GM12878 (cell line): ENCODE measurements at regions not wholly inside any gene's neighbourhood (a gene's known extent, or its start where the extent isn't known, plus 50 kb on each side); places are given as distances from the start of the nearest gene placed in this dataset.

Experiments
- ATAC-seq: fragments of 200-7000 bp; cut with Tn5 transposase; 3 replicates; pipeline ENCODE4 v1.9.1; 2020; ENCODE audit warnings: mild to moderate bottlenecking, moderate library complexity
- BruUV-seq: library from RNA; stranded (reverse); fragments of 400-500 nt; replicated peaks from 2 replicates; lab custom pipeline; 2021; lab: Mats Ljungman, UMichigan
- CTCF ChIA-PET: fragments of 300-600 bp; sonication (Branson Sonifier 250); formaldehyde crosslinking; extraction: SDS; loops from one replicate; lab custom pipeline; 2021; ENCODE audit warnings: inconsistent platforms; lab: Yijun Ruan, JAX
- POLR2A ChIA-PET: fragments of 350-600 bp; formaldehyde crosslinking; extraction: SDS; loops from one replicate; lab custom pipeline; 2021; ENCODE audit warnings: inconsistent platforms; lab: Charles Lee
- RAD21 ChIA-PET: fragments of 300-600 bp; sonication (Branson Sonifier 250); formaldehyde crosslinking; loops from one replicate; lab custom pipeline; 2023; ENCODE audit warnings: antibody characterized with exemption; ENCODE audit not compliant: unreplicated experiment; lab: Charles Lee
- SMC1A ChIA-PET: fragments of 300-600 bp; sonication (Branson Sonifier 250); formaldehyde crosslinking; loops from one replicate; lab custom pipeline; 2023; ENCODE audit not compliant: unreplicated experiment, uncharacterized antibody; lab: Charles Lee
- DNase-seq: peaks from one replicate; pipeline ENCODE4 v3.0.0-alpha.2; 2011; ENCODE audit warnings: low read depth, low spot score
- FAIRE-seq: peaks from 3 replicates; lab custom pipeline; 2011; peaks lifted over from hg19 to GRCh38; lab: Jason Lieb, UNC
- H2AFZ ChIP-seq: 2 replicates; pipeline ENCODE4 v1.6.0; 2011; ENCODE audit warnings: low read depth, low read length, control low read depth; ENCODE audit not compliant: control insufficient read depth
- H3K27ac ChIP-seq: 2 replicates; pipeline ENCODE4 v1.5.1; 2011; ENCODE audit warnings: control low read depth; ENCODE audit not compliant: control insufficient read depth, insufficient read depth
- H3K27me3 ChIP-seq, 2 experiments: replicated peaks in 1 of 2; 2 replicates each; pipeline versions ENCODE4 v1.6.0 to v1.6.1; 2011; ENCODE audit warnings: low read length in 1 of 2; ENCODE audit not compliant: control insufficient read depth in 2 of 2, insufficient read depth in 2 of 2
- H3K36me3 ChIP-seq, 2 experiments: 2 replicates each; pipeline ENCODE4 v1.5.1; 2011; ENCODE audit warnings: low read length in 1 of 2; ENCODE audit not compliant: control insufficient read depth in 2 of 2, insufficient read depth in 2 of 2
- H3K4me1 ChIP-seq: 2 replicates; pipeline ENCODE4 v1.6.1; 2011; ENCODE audit warnings: mild to moderate bottlenecking, low read length, moderate library complexity, mixed read lengths; ENCODE audit not compliant: control insufficient read depth, insufficient read depth
- H3K4me2 ChIP-seq: 2 replicates; pipeline ENCODE4 v1.6.0; 2011; ENCODE audit warnings: control low read depth; ENCODE audit not compliant: control insufficient read depth, insufficient read depth
- H3K4me3 ChIP-seq: fragments of 200-600 bp; sonication (generic); 2 replicates; pipeline ENCODE4 v1.5.1; 2016
- H3K79me2 ChIP-seq: 2 replicates; pipeline ENCODE4 v1.6.0; 2011; ENCODE audit warnings: low read length; ENCODE audit not compliant: control insufficient read depth, insufficient read depth
- H3K9ac ChIP-seq: 2 replicates; pipeline ENCODE4 v1.8.0; 2011; ENCODE audit warnings: low read length, control low read depth, mixed read lengths; ENCODE audit not compliant: control insufficient read depth, insufficient read depth
- H3K9me3 ChIP-seq: replicated peaks from 3 replicates; pipeline ENCODE4 v1.5.1; 2011; ENCODE audit warnings: mild to moderate bottlenecking, low read length; ENCODE audit not compliant: control insufficient read depth, insufficient read depth
- H4K20me1 ChIP-seq: 2 replicates; pipeline ENCODE4 v1.6.0; 2011; ENCODE audit not compliant: control insufficient read depth, insufficient read depth
- BMI1 ChIP-seq: fragments of 450-650 bp; IDR thresholded peaks from 2 replicates; pipeline ENCODE4 v1.6.1; 2016; ENCODE audit warnings: mild to moderate bottlenecking, moderate library complexity, borderline replicate concordance
- CREM ChIP-seq: IDR thresholded peaks from 2 replicates; pipeline ENCODE4 v1.6.1; 2014; ENCODE audit warnings: antibody characterized with exemption, low read depth
- MAX ChIP-seq: IDR thresholded peaks from 2 replicates; pipeline ENCODE4 v1.6.1; 2012; ENCODE audit warnings: low read depth, low read length, improper control_type of control experiment
- MEF2B ChIP-seq: fragments of 450-650 bp; IDR thresholded peaks from 2 replicates; pipeline ENCODE4 v1.6.1; 2018; ENCODE audit warnings: mild to moderate bottlenecking, moderate library complexity; ENCODE audit not compliant: partially characterized antibody, poor library complexity, severe bottlenecking
- MXI1 ChIP-seq: fragments of 150-350 bp; IDR thresholded peaks from 2 replicates; pipeline ENCODE4 v1.6.1; 2011; ENCODE audit warnings: low read depth, mild to moderate bottlenecking, inconsistent platforms, low read length, improper control_type of control experiment
- MYB ChIP-seq: fragments of 150-350 bp; IDR thresholded peaks from 2 replicates; pipeline ENCODE4 v1.6.1; 2014; ENCODE audit warnings: mild to moderate bottlenecking, low read depth, low read length, borderline replicate concordance
- NFXL1 ChIP-seq: fragments of 450-650 bp; IDR thresholded peaks from 2 replicates; pipeline ENCODE4 v1.6.1; 2017; ENCODE audit warnings: antibody characterized with exemption, mild to moderate bottlenecking, borderline replicate concordance
- NFYA ChIP-seq: IDR thresholded peaks from 2 replicates; pipeline ENCODE4 v1.6.1; 2011; ENCODE audit warnings: low read depth, mild to moderate bottlenecking, low read length, improper control_type of control experiment, borderline replicate concordance
- NRF1 ChIP-seq: conservative IDR thresholded peaks from 2 replicates; pipeline ENCODE4 v1.6.1; 2011; ENCODE audit warnings: mild to moderate bottlenecking, low read depth, low read length, improper control_type of control experiment
- PAX8 ChIP-seq: fragments of 450-650 bp; IDR thresholded peaks from 2 replicates; pipeline ENCODE4 v1.6.1; 2017; ENCODE audit warnings: mild to moderate bottlenecking, moderate library complexity
- PML ChIP-seq: IDR thresholded peaks from 2 replicates; pipeline ENCODE4 v1.6.1; 2012; ENCODE audit warnings: low read length, inconsistent platforms
- SMAD5 ChIP-seq: IDR thresholded peaks from 2 replicates; pipeline ENCODE4 v1.6.1; 2016; ENCODE audit warnings: antibody characterized with exemption, low read depth
- SREBF1 ChIP-seq: IDR thresholded peaks from 2 replicates; pipeline ENCODE4 v1.6.1; 2012; ENCODE audit warnings: mild to moderate bottlenecking, low read length
- STAT3 ChIP-seq: IDR thresholded peaks from 2 replicates; pipeline ENCODE4 v1.6.1; 2011; ENCODE audit warnings: low read depth, low read length, improper control_type of control experiment
- SUZ12 ChIP-seq: fragments of 200-600 bp; sonication (generic); IDR thresholded peaks from one replicate; pipeline ENCODE4 v1.6.1; 2018; ENCODE audit warnings: antibody characterized with exemption, mild to moderate bottlenecking; ENCODE audit not compliant: unreplicated experiment
- YY1 ChIP-seq: IDR thresholded peaks from 2 replicates; pipeline ENCODE4 v1.6.1; 2011; ENCODE audit warnings: low read depth, mild to moderate bottlenecking, low read length
- ZNF217 ChIP-seq: fragments of 450-650 bp; IDR thresholded peaks from 2 replicates; pipeline ENCODE4 v1.6.1; 2017; ENCODE audit warnings: antibody characterized with exemption, mild to moderate bottlenecking
- ZNF24 ChIP-seq: fragments of 450-650 bp; IDR thresholded peaks from 2 replicates; pipeline ENCODE4 v1.6.1; 2017; ENCODE audit warnings: antibody characterized with exemption, mild to moderate bottlenecking
- ZNF274 ChIP-seq: IDR thresholded peaks from one replicate; pipeline ENCODE4 v1.8.0; 2011; ENCODE audit not compliant: insufficient read length, insufficient read depth
- WGBS: methylation state at CpG from one replicate; pipeline ENCODE4 v1.1.6; 2016; ENCODE audit warnings: low lambda C conversion rate; ENCODE audit not compliant: insufficient replicate concordance, insufficient coverage; ENCODE audit errors: missing lambda C conversion rate; 5-methylcytosine and 5-hydroxymethylcytosine counted together
- in situ Hi-C: fragments of 300-500 bp; cut with MboI; formaldehyde crosslinking; loops from 9 replicates; pipeline ENCODE4 v1.14.3; 2018; ENCODE audit warnings: mixed read lengths
- intact Hi-C: fragments of 100-400 bp; cut with micrococcal nuclease; formaldehyde crosslinking; loops from one replicate; pipeline ENCODE4 v1.14.2; 2022; ENCODE audit not compliant: unreplicated experiment
- TF ChIP-seq, protein P1 (sequence below): fragments of 450-650 bp; IDR thresholded peaks from 2 replicates; pipeline ENCODE4 v1.6.1; 2016; ENCODE audit warnings: mild to moderate bottlenecking

- CTCF ChIA-PET, result interaction anchor here (1.2 kb wide), 1 partner anchor 13 kb away, joined by 3 read pairs; no protein-coding TSS in a partner anchor
- no TSS peak for BruUV-seq
- SMC1A ChIA-PET, result interaction anchor here (1.6 kb wide), 1 partner anchor 148 kb away, joined by 5 read pairs; no protein-coding TSS in a partner anchor
- ATAC-seq (no peak), FAIRE-seq (no peak), DNase-seq (no peak)
- RAD21 ChIA-PET, result no interaction called here
- no peak overlapping the region for H2AFZ ChIP-seq
- WGBS, result 17% methylated on average over 6 of the region's 6 CpGs
- intact Hi-C loops (loop anchor here (10.0 kb wide), 1 partner anchor 238 kb away; no protein-coding TSS in a partner anchor), in situ Hi-C loops (no loop called here)
- H3K79me2 ChIP-seq, result no peaks in the 10 kb centered on the region
- H3K4me3 ChIP-seq, result no peak overlapping the region
- no peak overlapping the region for H3K4me2 ChIP-seq
- H3K36me3 ChIP-seq, result no peaks in the 10 kb centered on the region
- no peaks in the 10 kb centered on the region for H4K20me1 ChIP-seq
- H3K27me3 ChIP-seq, result no peaks in the 10 kb centered on the region
- H3K4me1 ChIP-seq, result no peaks in the 10 kb centered on the region
- no peaks in the 10 kb centered on the region for H3K9me3 ChIP-seq
- TF ChIP-seq SUZ12 (no peak), NFXL1 (no peak), ZNF24 (no peak), MYB (no peak), SREBF1 (no peak), CREM (no peak), MAX (no peak), SMAD5 (no peak), NRF1 (no peak), MXI1 (no peak), MEF2B (no peak), BMI1 (no peak), ZNF274 (no peak), PML (no peak), YY1 (no peak), STAT3 (no peak), PAX8 (no peak), ZNF217 (no peak), NFYA (no peak)
- TF ChIP-seq, protein P1, sequence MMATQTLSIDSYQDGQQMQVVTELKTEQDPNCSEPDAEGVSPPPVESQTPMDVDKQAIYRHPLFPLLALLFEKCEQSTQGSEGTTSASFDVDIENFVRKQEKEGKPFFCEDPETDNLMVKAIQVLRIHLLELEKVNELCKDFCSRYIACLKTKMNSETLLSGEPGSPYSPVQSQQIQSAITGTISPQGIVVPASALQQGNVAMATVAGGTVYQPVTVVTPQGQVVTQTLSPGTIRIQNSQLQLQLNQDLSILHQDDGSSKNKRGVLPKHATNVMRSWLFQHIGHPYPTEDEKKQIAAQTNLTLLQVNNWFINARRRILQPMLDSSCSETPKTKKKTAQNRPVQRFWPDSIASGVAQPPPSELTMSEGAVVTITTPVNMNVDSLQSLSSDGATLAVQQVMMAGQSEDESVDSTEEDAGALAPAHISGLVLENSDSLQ, result no peak
- POLR2A ChIA-PET, result no interaction called here
- H3K9ac ChIP-seq, result no peak overlapping the region
- H3K27ac ChIP-seq, result no peak overlapping the region
Measured at GRCh38 chr18:5606951-5607350, 63.2 kb upstream of the EPB41L3 start.
